OCI-LY7 (cell line): ENCODE measurements at regions not wholly inside any gene's neighbourhood (a gene's known extent, or its start where the extent isn't known, plus 50 kb on each side); places are given as distances from the start of the nearest gene placed in this dataset.

ENCODE experiments used
- BruUV-seq: library from RNA; stranded (reverse); fragments of 400-500 nt; replicated peaks from 2 replicates; lab custom pipeline; 2021; lab: Mats Ljungman, UMichigan
- CTCF ChIA-PET: fragments of 300-600 bp; sonication (Branson Sonifier 250); formaldehyde crosslinking; loops from one replicate; lab custom pipeline; 2022; ENCODE audit warnings: antibody characterized with exemption; ENCODE audit not compliant: unreplicated experiment; lab: Charles Lee
- POLR2A ChIA-PET: fragments of 300-600 bp; sonication (Branson Sonifier 250); formaldehyde crosslinking; loops from one replicate; lab custom pipeline; 2022; ENCODE audit warnings: antibody characterized with exemption; lab: Charles Lee
- DNase-seq: peaks from one replicate; pipeline ENCODE4 v3.0.0-alpha.2; 2015; ENCODE audit warnings: low spot score
- H2AFZ ChIP-seq: fragments of 200-600 bp; sonication (generic), shearing (Covaris generic); 2 replicates; pipeline ENCODE4 v1.6.1; 2014; ENCODE audit warnings: mild to moderate bottlenecking, antibody characterized with exemption, low read length, moderate library complexity
- H3K27ac ChIP-seq: fragments of 200-600 bp; sonication (generic); 2 replicates; pipeline ENCODE4 v1.5.1; 2014; ENCODE audit warnings: mixed run types, low read depth, mild to moderate bottlenecking, moderate library complexity, low read length, inconsistent platforms; ENCODE audit not compliant: poor library complexity, severe bottlenecking
- H3K36me3 ChIP-seq: fragments of 200-600 bp; sonication (generic); 2 replicates; pipeline ENCODE4 v1.6.1; 2014; ENCODE audit warnings: mild to moderate bottlenecking, antibody characterized with exemption, low read length, moderate library complexity, mixed read lengths; ENCODE audit not compliant: insufficient read depth
- H3K4me1 ChIP-seq: fragments of 200-600 bp; sonication (generic); 2 replicates; pipeline ENCODE4 v1.5.1; 2014; ENCODE audit warnings: mild to moderate bottlenecking, low read length; ENCODE audit not compliant: insufficient read depth, poor library complexity, severe bottlenecking
- H3K4me2 ChIP-seq: fragments of 200-600 bp; sonication (generic); 2 replicates; pipeline ENCODE4 v1.6.1; 2014; ENCODE audit warnings: mild to moderate bottlenecking, low read length
- H3K4me3 ChIP-seq: fragments of 200-600 bp; sonication (generic); 2 replicates; pipeline ENCODE4 v1.5.1; 2014; ENCODE audit warnings: mild to moderate bottlenecking, low read depth, low read length; ENCODE audit not compliant: poor library complexity, severe bottlenecking
- H3K79me2 ChIP-seq: fragments of 200-600 bp; sonication (generic); 2 replicates; pipeline ENCODE4 v1.6.1; 2016; ENCODE audit warnings: low read depth, mild to moderate bottlenecking, low read length, moderate library complexity, mixed read lengths; ENCODE audit not compliant: insufficient read depth
- H3K9me2 ChIP-seq: fragments of 200-600 bp; sonication (generic); 2 replicates; pipeline ENCODE4 v1.6.1; 2016; ENCODE audit warnings: mild to moderate bottlenecking, low read length, mixed read lengths; ENCODE audit not compliant: insufficient read depth
- H3K9me3 ChIP-seq: fragments of 200-600 bp; sonication (generic); 2 replicates; pipeline ENCODE4 v1.6.1; 2014; ENCODE audit warnings: mild to moderate bottlenecking, mixed run types, low read length, mixed read lengths
- H4K20me1 ChIP-seq: fragments of 200-600 bp; sonication (generic); 2 replicates; pipeline ENCODE4 v1.6.1; 2014; ENCODE audit warnings: mild to moderate bottlenecking, antibody characterized with exemption, low read length, moderate library complexity, mixed read lengths; ENCODE audit not compliant: insufficient read depth
- CTCF ChIP-seq: fragments of 200-600 bp; sonication (generic); conservative IDR thresholded peaks from 2 replicates; pipeline ENCODE4 v1.5.1; 2014; ENCODE audit warnings: mild to moderate bottlenecking, antibody characterized with exemption, low read length, moderate library complexity, mixed read lengths
- EZH2phosphoT487 ChIP-seq: fragments of 200-600 bp; sonication (generic); IDR thresholded peaks from 2 replicates; pipeline ENCODE4 v1.6.1; 2018; ENCODE audit warnings: low read depth, borderline replicate concordance, mild to moderate bottlenecking, mixed run types, antibody characterized with exemption, low read length, moderate library complexity, mixed read lengths
- intact Hi-C: fragments of 100-400 bp; cut with micrococcal nuclease; formaldehyde crosslinking; loops from one replicate; pipeline ENCODE4 v1.10.0; 2022; ENCODE audit not compliant: unreplicated experiment

- no TSS peak for BruUV-seq
- ChIA-PET CTCF (no interaction called here), POLR2A (no interaction called here)
- no peak for DNase-seq
- TF ChIP-seq CTCF (no peak), EZH2phosphoT487 (no peak)
- H2AFZ ChIP-seq, result no peak overlapping the region
- no peaks in the 10 kb centered on the region for H3K9me2 ChIP-seq
- H3K27ac ChIP-seq, result no peak overlapping the region
- no peaks in the 10 kb centered on the region for H3K9me3 ChIP-seq
- intact Hi-C loops, result no loop called here
- H3K79me2 ChIP-seq, result no peaks in the 10 kb centered on the region
- no peak overlapping the region for H3K4me2 ChIP-seq
- H3K4me1 ChIP-seq, result no peaks in the 10 kb centered on the region
- H3K36me3 ChIP-seq, result no peaks in the 10 kb centered on the region
- no peak overlapping the region for H3K4me3 ChIP-seq
- no peaks in the 10 kb centered on the region for H4K20me1 ChIP-seq
Observed at GRCh38 chr13:74708629-74709028, 574.4 kb upstream of the KLF12 start.

- Histone ChIP-seq H3K4me2 (no peak overlapping the region), H3K27ac (no peak overlapping the region), H3K4me3 (no peak overlapping the region), H3K79me2 (no peaks in the 10 kb centered on the region), H3K4me1 (no peaks in the 10 kb centered on the region), H3K9me3 (no peaks in the 10 kb centered on the region), H3K36me3 (no peaks in the 10 kb centered on the region), H2AFZ (no peak overlapping the region), H4K20me1 (no peaks in the 10 kb centered on the region), H3K9me2 (no peaks in the 10 kb centered on the region)
- CTCF ChIA-PET, result no interaction called here
- POLR2A ChIA-PET, result interaction anchor here (0.6 to 0.9 kb wide), 3 partner anchors 11 to 782 kb away, joined by 3 read pairs; no protein-coding TSS in a partner anchor
- intact Hi-C loops, result no loop called here
- DNase-seq, result no peak
- BruUV-seq, result no TSS peak
- TF ChIP-seq EZH2phosphoT487 (no peak), CTCF (no peak)
Observed at GRCh38 chr13:74707291-74707690, 573.1 kb upstream of the KLF12 start.

GRCh38 chr13:74706801-74707200, 572.6 kb upstream of the KLF12 start:
- Histone ChIP-seq H3K27ac (no peak overlapping the region), H3K4me2 (no peak overlapping the region), H3K4me3 (no peak overlapping the region), H3K36me3 (no peaks in the 10 kb centered on the region), H3K79me2 (no peaks in the 10 kb centered on the region), H2AFZ (no peak overlapping the region), H3K9me3 (no peaks in the 10 kb centered on the region), H3K9me2 (no peaks in the 10 kb centered on the region), H4K20me1 (no peaks in the 10 kb centered on the region), H3K4me1 (no peaks in the 10 kb centered on the region)
- no peak for DNase-seq
- BruUV-seq, result no TSS peak
- ChIA-PET CTCF (no interaction called here), POLR2A (interaction anchor here (0.6 to 0.9 kb wide), 3 partner anchors 10 to 782 kb away, joined by 3 read pairs; no protein-coding TSS in a partner anchor)
- intact Hi-C loops, result no loop called here
- no peak for TF ChIP-seq CTCF
- TF ChIP-seq EZH2phosphoT487, result no peak
